IMR-90 (cell line): ENCODE measurements at regions not wholly inside any gene's neighbourhood (a gene's known extent, or its start where the extent isn't known, plus 50 kb on each side); places are given as distances from the start of the nearest gene placed in this dataset.
"Not testable (repeated sequence)": the region's sequence is repeated elsewhere in the genome, so short reads cannot be mapped to it uniquely, and the experiment has no call there.

Experiments
- ATAC-seq: fragments of 200-7000 bp; cut with Tn5 transposase; 2 replicates; pipeline ENCODE4 v1.9.1; 2020; ENCODE audit warnings: low read depth, mild to moderate bottlenecking, moderate library complexity
- BruUV-seq: library from RNA; stranded (reverse); fragments of 400-500 nt; replicated peaks from 2 replicates; lab custom pipeline; 2021; lab: Mats Ljungman, UMichigan
- CTCF ChIA-PET: fragments of 300-600 bp; formaldehyde crosslinking; extraction: SDS; loops from one replicate; lab custom pipeline; 2021; ENCODE audit warnings: antibody characterized with exemption; lab: Yijun Ruan, JAX
- POLR2A ChIA-PET: fragments of 300-600 bp; sonication (Branson Sonifier 250); formaldehyde crosslinking; loops from one replicate; lab custom pipeline; 2022; ENCODE audit warnings: antibody characterized with exemption; ENCODE audit not compliant: unreplicated experiment; lab: Charles Lee
- DNase-seq: peaks from one replicate; pipeline ENCODE4 v3.0.0; 2013
- H2AFZ ChIP-seq: replicated peaks from 2 replicates; pipeline ENCODE3; 2013; ENCODE audit warnings: low read length, mild to moderate bottlenecking; ENCODE audit not compliant: poor library complexity
- H2AK5ac ChIP-seq: 2 replicates; pipeline ENCODE4 v1.6.1; 2013; ENCODE audit warnings: low read depth, low read length, inconsistent platforms
- H2AK9ac ChIP-seq: replicated peaks from 2 replicates; pipeline ENCODE3; 2013; ENCODE audit warnings: mild to moderate bottlenecking, low read depth, low read length, moderate library complexity; ENCODE audit not compliant: poor library complexity
- H2BK120ac ChIP-seq: 2 replicates; pipeline ENCODE4 v1.6.1; 2013; ENCODE audit warnings: low read depth, low read length, inconsistent platforms
- H2BK15ac ChIP-seq: 3 replicates; pipeline ENCODE4 v1.6.1; 2013; ENCODE audit warnings: low read depth, low read length, inconsistent platforms
- H2BK20ac ChIP-seq: 2 replicates; pipeline ENCODE4 v1.6.1; 2013; ENCODE audit warnings: low read depth, mild to moderate bottlenecking, inconsistent platforms, low read length, moderate library complexity
- H2BK5ac ChIP-seq: 2 replicates; pipeline ENCODE4 v1.6.1; 2013; ENCODE audit warnings: mild to moderate bottlenecking, low read depth, low read length, inconsistent platforms; ENCODE audit not compliant: poor library complexity, severe bottlenecking
- H3K14ac ChIP-seq: replicated peaks from 2 replicates; pipeline ENCODE4 v1.6.1; 2013; ENCODE audit warnings: low read depth, low read length, inconsistent platforms
- H3K18ac ChIP-seq: 2 replicates; pipeline ENCODE4 v1.6.1; 2013; ENCODE audit warnings: low read depth, low read length, control low read depth
- H3K23ac ChIP-seq: 2 replicates; pipeline ENCODE4 v1.6.1; 2013; ENCODE audit warnings: low read depth, low read length, inconsistent platforms
- H3K27ac ChIP-seq: 2 replicates; pipeline ENCODE4 v1.5.1; 2013; ENCODE audit warnings: mild to moderate bottlenecking, control low read depth, low read length; ENCODE audit not compliant: insufficient read depth
- H3K27me3 ChIP-seq: 2 replicates; pipeline ENCODE4 v1.6.1; 2013; ENCODE audit warnings: low read length; ENCODE audit not compliant: control insufficient read depth, insufficient read depth
- H3K36me3 ChIP-seq: 2 replicates; pipeline ENCODE4 v1.6.1; 2013; ENCODE audit warnings: low read length, mixed read lengths; ENCODE audit not compliant: control insufficient read depth, insufficient read depth
- H3K4ac ChIP-seq: 2 replicates; pipeline ENCODE4 v1.6.1; 2013; ENCODE audit warnings: low read depth, low read length, inconsistent platforms
- H3K4me1 ChIP-seq: 2 replicates; pipeline ENCODE4 v1.6.1; 2013; ENCODE audit warnings: low read length, mixed read lengths; ENCODE audit not compliant: control insufficient read depth, insufficient read depth
- H3K4me2 ChIP-seq: 2 replicates; pipeline ENCODE4 v1.6.1; 2013; ENCODE audit warnings: low read depth, mild to moderate bottlenecking, control low read depth, low read length, moderate library complexity
- H3K4me3 ChIP-seq: 2 replicates; pipeline ENCODE4 v1.5.1; 2013; ENCODE audit warnings: low read depth, mild to moderate bottlenecking, control low read depth, low read length, moderate library complexity; ENCODE audit not compliant: insufficient read depth
- H3K56ac ChIP-seq: 2 replicates; pipeline ENCODE4 v1.6.1; 2013; ENCODE audit warnings: low read length, inconsistent platforms; ENCODE audit not compliant: insufficient read depth; ENCODE audit errors: extremely low read depth
- H3K79me1 ChIP-seq, 2 experiments: 2 replicates each; pipeline ENCODE4 v1.6.1; 2013; ENCODE audit warnings: low read length in 2 of 2, inconsistent platforms in 1 of 2, low read depth in 1 of 2
- H3K9ac ChIP-seq: 2 replicates; pipeline ENCODE4 v1.6.1; 2013; ENCODE audit warnings: low read depth, low read length, control low read depth
- H3K9me1 ChIP-seq: 2 replicates; pipeline ENCODE4 v1.6.1; 2013; ENCODE audit warnings: low read length, inconsistent platforms; ENCODE audit not compliant: insufficient read depth
- H3K9me3 ChIP-seq: 2 replicates; pipeline ENCODE4 v1.6.1; 2013; ENCODE audit warnings: low read length; ENCODE audit not compliant: control insufficient read depth, insufficient read depth
- H4K20me1 ChIP-seq: 2 replicates; pipeline ENCODE4 v1.6.1; 2013; ENCODE audit warnings: low read length, inconsistent platforms; ENCODE audit not compliant: insufficient read depth
- H4K5ac ChIP-seq: 2 replicates; pipeline ENCODE4 v1.6.1; 2013; ENCODE audit warnings: mild to moderate bottlenecking, low read depth, low read length, control low read depth
- H4K8ac ChIP-seq, 2 experiments: 2 replicates each; pipeline ENCODE4 v1.6.1; 2013; ENCODE audit warnings: low read depth in 2 of 2, low read length in 2 of 2, control low read depth in 1 of 2, inconsistent platforms in 1 of 2
- H4K91ac ChIP-seq: 2 replicates; pipeline ENCODE4 v1.6.1; 2013; ENCODE audit warnings: low read depth, low read length, inconsistent platforms; ENCODE audit not compliant: insufficient read depth
- CEBPB ChIP-seq: IDR thresholded peaks from 2 replicates; pipeline ENCODE4 v1.6.1; 2012; ENCODE audit warnings: low read depth, low read length, improper control_type of control experiment
- CHD1 ChIP-seq: IDR thresholded peaks from 2 replicates; pipeline ENCODE4 v1.6.1; 2012; ENCODE audit warnings: low read depth, low read length, improper control_type of control experiment
- ELK1 ChIP-seq: fragments of 150-350 bp; IDR thresholded peaks from 2 replicates; pipeline ENCODE4 v1.6.1; 2016; ENCODE audit warnings: low read depth, mild to moderate bottlenecking, low read length, moderate library complexity, borderline replicate concordance
- FOS ChIP-seq: fragments of 150-350 bp; IDR thresholded peaks from 2 replicates; pipeline ENCODE4 v1.6.1; 2016; ENCODE audit warnings: low read depth, low read length
- POLR2A ChIP-seq: IDR thresholded peaks from 2 replicates; pipeline ENCODE4 v1.6.1; 2012; ENCODE audit warnings: mild to moderate bottlenecking, low read depth, low read length
- RAD21 ChIP-seq: IDR thresholded peaks from 2 replicates; pipeline ENCODE4 v1.6.1; 2012; ENCODE audit warnings: low read length, improper control_type of control experiment
- SMC3 ChIP-seq: fragments of 150-350 bp; IDR thresholded peaks from 2 replicates; pipeline ENCODE4 v1.6.1; 2016; ENCODE audit warnings: low read depth, mild to moderate bottlenecking, antibody characterized with exemption, low read length, moderate library complexity
- USF2 ChIP-seq: fragments of 150-350 bp; IDR thresholded peaks from 2 replicates; pipeline ENCODE4 v1.6.1; 2017; ENCODE audit warnings: mild to moderate bottlenecking, antibody characterized with exemption, low read length, low read depth
- WGBS, 2 experiments: methylation state at CpG; one replicate each; pipeline versions ENCODE4 v1.1.5 to v1.1.7; 2013; ENCODE audit warnings: missing lambda C conversion rate in 2 of 2; ENCODE audit not compliant: insufficient read length in 1 of 2; ENCODE audit errors: extremely low coverage in 2 of 2; 5-methylcytosine and 5-hydroxymethylcytosine counted together
- dilution Hi-C: fragments of 300-500 bp; cut with HindIII; formaldehyde crosslinking; loops from one replicate; pipeline ENCODE4 v1.14.3; 2018; ENCODE audit warnings: low sequenced_read_pairs; ENCODE audit not compliant: unreplicated experiment
- in situ Hi-C: fragments of 300-500 bp; cut with MboI; formaldehyde crosslinking; loops from 3 replicates; pipeline ENCODE4 v1.14.3; 2019; ENCODE audit warnings: low sequenced_read_pairs, inconsistent platforms, mixed read lengths
- intact Hi-C: fragments of 100-400 bp; cut with micrococcal nuclease; formaldehyde crosslinking; loops from 2 replicates; pipeline ENCODE4 v1.10.0; 2022

GRCh38 chr5:101531026-101531425 is 627.9 kb upstream of the ST8SIA4 start:
- H4K8ac ChIP-seq = no peak overlapping the region
- dilution Hi-C loops = no loop called here

GRCh38 chr5:101529094-101529493 is 626.0 kb upstream of the ST8SIA4 start:
- intact Hi-C loops = not testable (repeated sequence)

More at GRCh38 chr5:101531026-101531425, 627.9 kb upstream of the ST8SIA4 start:
- H4K5ac ChIP-seq = no peak overlapping the region
- H2AFZ ChIP-seq = no peak overlapping the region
- peaks cover 4% of the 10 kb centered on the region for H3K9me3 ChIP-seq
- intact Hi-C loops (no loop called here), in situ Hi-C loops (no loop called here)
- no peak overlapping the region for H4K91ac ChIP-seq
- no peak overlapping the region for H3K56ac ChIP-seq
- POLR2A ChIA-PET = no interaction called here
- no peak overlapping the region for H3K4me2 ChIP-seq
- H3K18ac ChIP-seq = no peak overlapping the region
- no peak overlapping the region for H3K14ac ChIP-seq
- H4K20me1 ChIP-seq = no peaks in the 10 kb centered on the region
- no peak overlapping the region for H3K27ac ChIP-seq
- CTCF ChIA-PET = no interaction called here
- no peak overlapping the region for H3K9ac ChIP-seq
- ATAC-seq = no peak
- DNase-seq = no peak
- no peak overlapping the region for H2BK15ac ChIP-seq
- WGBS, 2 experiments = no CpG with 5 or more reads among the region's 3 CpGs
- no peak overlapping the region for H2BK20ac ChIP-seq
- no peaks in the 10 kb centered on the region for H3K27me3 ChIP-seq
- no peak overlapping the region for H3K4ac ChIP-seq
- no peak overlapping the region for H3K4me3 ChIP-seq
- H2BK120ac ChIP-seq = no peak overlapping the region
- no peaks in the 10 kb centered on the region for H3K79me1 ChIP-seq
- H3K9me1 ChIP-seq = no peaks in the 10 kb centered on the region
- H3K4me1 ChIP-seq = no peaks in the 10 kb centered on the region
- no peak overlapping the region for H2AK5ac ChIP-seq
- TF ChIP-seq POLR2A (no peak), CHD1 (no peak), USF2 (no peak), RAD21 (no peak), CEBPB (no peak), ELK1 (no peak), FOS (no peak), SMC3 (no peak)
- H2AK9ac ChIP-seq = no peak overlapping the region
- H3K23ac ChIP-seq = no peak overlapping the region
- no peak overlapping the region for H2BK5ac ChIP-seq
- BruUV-seq = no TSS peak
- no peaks in the 10 kb centered on the region for H3K36me3 ChIP-seq

More at GRCh38 chr5:101529094-101529493, 626.0 kb upstream of the ST8SIA4 start:
- H4K8ac ChIP-seq, dilution Hi-C loops, H3K4me1 ChIP-seq, CTCF ChIA-PET, H3K4me3 ChIP-seq, H3K14ac ChIP-seq, H3K18ac ChIP-seq, H3K23ac ChIP-seq, H3K27me3 ChIP-seq, H2AFZ ChIP-seq, H2AK5ac ChIP-seq, in situ Hi-C loops, H4K20me1 ChIP-seq, H3K9me1 ChIP-seq, BruUV-seq, H4K5ac ChIP-seq, H3K36me3 ChIP-seq, H3K9me3 ChIP-seq, H3K56ac ChIP-seq, H3K4ac ChIP-seq, DNase-seq, POLR2A ChIA-PET, H3K27ac ChIP-seq, H2BK120ac ChIP-seq, H2BK5ac ChIP-seq, H3K4me2 ChIP-seq, ATAC-seq, H2BK20ac ChIP-seq, H4K91ac ChIP-seq, H3K9ac ChIP-seq, H2BK15ac ChIP-seq, H2AK9ac ChIP-seq, H3K79me1 ChIP-seq: not testable (repeated sequence)
- WGBS, 2 experiments = no CpG with 5 or more reads among the region's 8 CpGs
